HL-60 (cell line): ENCODE measurements at regions not wholly inside any gene's neighbourhood (a gene's known extent, or its start where the extent isn't known, plus 50 kb on each side); places are given as distances from the start of the nearest gene placed in this dataset.
"Not testable (repeated sequence)": the region's sequence is repeated elsewhere in the genome, so short reads cannot be mapped to it uniquely, and the experiment has no call there.

ENCODE experiments used
- DNase-seq, 2 experiments: peaks; one replicate each; pipeline ENCODE4 v3.0.0-alpha.2; 2010 to 2020; ENCODE audit warnings: low read depth in 1 of 2, low spot score in 1 of 2
- H3K27ac ChIP-seq: fragments of 250-450 bp; sonication (Bioruptor Pico); replicated peaks from 2 replicates; pipeline ENCODE4 v1.5.1; 2020; ENCODE audit warnings: mild to moderate bottlenecking, moderate library complexity
- H3K27me3 ChIP-seq: fragments of 250-450 bp; sonication (Bioruptor Pico); 2 replicates; pipeline ENCODE4 v1.5.1; 2021; ENCODE audit warnings: mild to moderate bottlenecking, moderate library complexity; ENCODE audit not compliant: insufficient read depth, poor library complexity, severe bottlenecking
- H3K4me3 ChIP-seq: replicated peaks from 2 replicates; pipeline ENCODE4 v1.5.1; 2011; ENCODE audit warnings: mild to moderate bottlenecking, control low read depth, low read length; ENCODE audit not compliant: insufficient read depth
- SPI1 ChIP-seq: IDR thresholded peaks from 2 replicates; pipeline ENCODE4 v1.6.1; 2012; ENCODE audit warnings: low read depth, mild to moderate bottlenecking, borderline replicate concordance

- not testable (repeated sequence) for H3K27ac ChIP-seq, DNase-seq, H3K4me3 ChIP-seq, H3K27me3 ChIP-seq
Observed at GRCh38 chr1:120531455-120531854, 116.6 kb downstream of the NBPF8 start.

GRCh38 chr1:120534361-120535047 is 119.7 kb downstream of the NBPF8 start:
- H3K27ac ChIP-seq, H3K4me3 ChIP-seq, H3K27me3 ChIP-seq, DNase-seq: not testable (repeated sequence)
- peak; percentile 53 for TF ChIP-seq SPI1

GRCh38 chr1:120535052-120535451 is 120.2 kb downstream of the NBPF8 start:
- H3K4me3 ChIP-seq, DNase-seq, H3K27me3 ChIP-seq, H3K27ac ChIP-seq: not testable (repeated sequence)

- H3K4me3 ChIP-seq, H3K27me3 ChIP-seq, DNase-seq, H3K27ac ChIP-seq: not testable (repeated sequence)
Observed at GRCh38 chr1:120541394-120541793, 126.6 kb downstream of the NBPF8 start.

- DNase-seq, H3K4me3 ChIP-seq, H3K27ac ChIP-seq, H3K27me3 ChIP-seq: not testable (repeated sequence)
Observed at GRCh38 chr1:120542365-120542764, 127.5 kb downstream of the NBPF8 start.

GRCh38 chr1:120542940-120543339 is 128.1 kb downstream of the NBPF8 start:
- not testable (repeated sequence) for DNase-seq, H3K4me3 ChIP-seq, H3K27ac ChIP-seq, H3K27me3 ChIP-seq

GRCh38 chr1:120544434-120544833 is 129.6 kb downstream of the NBPF8 start:
- H3K27me3 ChIP-seq, H3K4me3 ChIP-seq, H3K27ac ChIP-seq: not testable (repeated sequence)
- DNase-seq, result peak in 1 of 2 experiments; percentile 85

GRCh38 chr1:120550335-120550734 is 135.5 kb downstream of the NBPF8 start:
- DNase-seq, H3K27me3 ChIP-seq, H3K27ac ChIP-seq, H3K4me3 ChIP-seq: not testable (repeated sequence)

- H3K27me3 ChIP-seq, DNase-seq, H3K4me3 ChIP-seq, H3K27ac ChIP-seq: not testable (repeated sequence)
Observed at GRCh38 chr1:120552190-120552589, 137.4 kb downstream of the NBPF8 start.

GRCh38 chr1:120557605-120558302 is 142.9 kb downstream of the NBPF8 start:
- H3K27me3 ChIP-seq, DNase-seq, H3K27ac ChIP-seq: not testable (repeated sequence)
- peak overlapping the region; percentile 64 for H3K4me3 ChIP-seq

- DNase-seq, result peak; percentile 17 to 53
- H3K4me3 ChIP-seq, result peak overlapping the region; percentile 64
- not testable (repeated sequence) for H3K27ac ChIP-seq, H3K27me3 ChIP-seq
Observed at GRCh38 chr1:120558303-120559060, 143.6 kb downstream of the NBPF8 start.

GRCh38 chr1:120561767-120562166 is 146.9 kb downstream of the NBPF8 start:
- H3K4me3 ChIP-seq, H3K27me3 ChIP-seq, H3K27ac ChIP-seq, DNase-seq: not testable (repeated sequence)

GRCh38 chr1:120565396-120565795 is 150.6 kb downstream of the NBPF8 start:
- DNase-seq, H3K4me3 ChIP-seq, H3K27me3 ChIP-seq, H3K27ac ChIP-seq: not testable (repeated sequence)

- not testable (repeated sequence) for H3K4me3 ChIP-seq, H3K27ac ChIP-seq, DNase-seq
Observed at GRCh38 chr1:120567620-120568019, 152.8 kb downstream of the NBPF8 start.

More at GRCh38 chr1:120567620-120568019, 152.8 kb downstream of the NBPF8 start:
- not testable (repeated sequence) for H3K27me3 ChIP-seq
